Parathyroid adenoma (tissue), 2 donors: ENCODE measurements at regions not wholly inside any gene's neighbourhood (a gene's known extent, or its start where the extent isn't known, plus 50 kb on each side); places are given as distances from the start of the nearest gene placed in this dataset.

Source experiments
- H2AFZ ChIP-seq: fragments of 300-600 bp; sonication (generic); one replicate; pipeline ENCODE4 v1.7.0; 2017; ENCODE audit warnings: antibody characterized with exemption, mild to moderate bottlenecking
- H3K27ac ChIP-seq: fragments of 300-600 bp; sonication (generic); one replicate; pipeline ENCODE4 v1.7.0; 2017
- H3K27me3 ChIP-seq: fragments of 300-600 bp; sonication (generic); one replicate; pipeline ENCODE4 v1.7.0; 2017; ENCODE audit warnings: low read length; ENCODE audit not compliant: control insufficient read depth, insufficient read depth
- H3K36me3 ChIP-seq: fragments of 300-600 bp; sonication (generic); one replicate; pipeline ENCODE4 v1.7.0; 2017; ENCODE audit warnings: low read length; ENCODE audit not compliant: control insufficient read depth, insufficient read depth
- H3K4me1 ChIP-seq: fragments of 300-600 bp; sonication (generic); one replicate; pipeline ENCODE4 v1.7.0; 2017; ENCODE audit warnings: control low read depth
- H3K4me2 ChIP-seq: fragments of 300-600 bp; sonication (generic); one replicate; pipeline ENCODE4 v1.7.0; 2017; ENCODE audit warnings: low read length
- H3K4me3 ChIP-seq: fragments of 300-600 bp; sonication (generic); one replicate; pipeline ENCODE4 v1.7.0; 2017; ENCODE audit warnings: low read depth, low read length
- H3K79me2 ChIP-seq: fragments of 300-600 bp; sonication (generic); one replicate; pipeline ENCODE4 v1.7.0; 2017; ENCODE audit warnings: control low read depth
- H3K9ac ChIP-seq: fragments of 300-600 bp; sonication (generic); one replicate; pipeline ENCODE4 v1.7.0; 2017; ENCODE audit warnings: mild to moderate bottlenecking
- H3K9me3 ChIP-seq: fragments of 300-600 bp; sonication (generic); one replicate; pipeline ENCODE4 v1.7.0; 2017; ENCODE audit warnings: low read length; ENCODE audit not compliant: control insufficient read depth
- CTCF ChIP-seq: fragments of 300-600 bp; sonication (generic); IDR thresholded peaks from one replicate; pipeline ENCODE4 v1.7.0; 2017; ENCODE audit warnings: antibody characterized with exemption, mild to moderate bottlenecking
- donor health status: primary hyperparathyroidism.

GRCh38 chr7:155987681-155988235, 175.5 kb upstream of the SHH start:
- no peaks in the 10 kb centered on the region for H3K9me3 ChIP-seq

GRCh38 chr7:155986497-155987160, 174.4 kb upstream of the SHH start:
- H3K4me3 ChIP-seq, result no peak overlapping the region
- H3K36me3 ChIP-seq, result no peaks in the 10 kb centered on the region
- no peaks in the 10 kb centered on the region for H3K79me2 ChIP-seq
- no peaks in the 10 kb centered on the region for H3K9me3 ChIP-seq
- no peak overlapping the region for H3K4me2 ChIP-seq
- H3K4me1 ChIP-seq, result no peaks in the 10 kb centered on the region
- no peak overlapping the region for H2AFZ ChIP-seq
- no peak overlapping the region for H3K9ac ChIP-seq
- no peak for TF ChIP-seq CTCF
- no peaks in the 10 kb centered on the region for H3K27me3 ChIP-seq
- H3K27ac ChIP-seq, result no peak overlapping the region

More at GRCh38 chr7:155987681-155988235, 175.5 kb upstream of the SHH start:
- Histone ChIP-seq H3K27me3 (no peaks in the 10 kb centered on the region), H2AFZ (no peak overlapping the region), H3K4me2 (no peak overlapping the region), H3K79me2 (no peaks in the 10 kb centered on the region), H3K27ac (no peak overlapping the region), H3K4me1 (no peaks in the 10 kb centered on the region), H3K36me3 (no peaks in the 10 kb centered on the region), H3K4me3 (no peak overlapping the region), H3K9ac (no peak overlapping the region)
- no peak for TF ChIP-seq CTCF

- Histone ChIP-seq H3K79me2 (no peaks in the 10 kb centered on the region), H3K4me1 (no peaks in the 10 kb centered on the region), H3K36me3 (no peaks in the 10 kb centered on the region), H3K4me3 (no peak overlapping the region), H3K27ac (no peak overlapping the region), H3K27me3 (no peaks in the 10 kb centered on the region), H2AFZ (no peak overlapping the region), H3K9me3 (no peaks in the 10 kb centered on the region), H3K4me2 (no peak overlapping the region), H3K9ac (no peak overlapping the region)
- TF ChIP-seq CTCF, result no peak
These were observed 173.4 kb upstream of the SHH start for GRCh38 chr7:155985518-155986250.

- Histone ChIP-seq H3K27me3 (no peaks in the 10 kb centered on the region), H3K36me3 (no peaks in the 10 kb centered on the region), H3K4me3 (no peak overlapping the region), H3K27ac (no peak overlapping the region), H3K9me3 (no peaks in the 10 kb centered on the region), H3K9ac (no peak overlapping the region), H3K4me1 (no peaks in the 10 kb centered on the region), H3K79me2 (no peaks in the 10 kb centered on the region), H3K4me2 (no peak overlapping the region), H2AFZ (no peak overlapping the region)
- TF ChIP-seq CTCF, result no peak
These were observed 172.5 kb upstream of the SHH start for GRCh38 chr7:155984609-155985405.
